Adrenal gland (tissue), 5 donors: ENCODE measurements at regions not wholly inside any gene's neighbourhood (a gene's known extent, or its start where the extent isn't known, plus 50 kb on each side); places are given as distances from the start of the nearest gene placed in this dataset.

Source experiments
- CTCF ChIP-seq, 6 experiments: fragments of 450-650 bp in 4 of 6; fragments of 200-600 bp in 2 of 6; sonication (generic) in 1 of 6; IDR thresholded peaks; 1 replicate in 5 of 6; 2 replicates in 1 of 6; pipeline versions ENCODE4 v1.5.1 to v1.8.0; 2016 to 2021; ENCODE audit warnings: antibody characterized with exemption in 6 of 6, mild to moderate bottlenecking in 2 of 6, moderate library complexity in 1 of 6
- POLR2A ChIP-seq, 2 donors: fragments of 450-650 bp; IDR thresholded peaks; one replicate each; pipeline ENCODE4 v1.6.1; 2017; ENCODE audit warnings: antibody characterized with exemption in 2 of 2, mild to moderate bottlenecking in 2 of 2, moderate library complexity in 1 of 2
- donor health status: DM: no; HTN: no; CAD: no.

GRCh38 chr3:106083854-106084253, 215.0 kb upstream of the CBLB start:
- TF ChIP-seq CTCF (IDR thresholded peaks at IDR 0.05) = no peak
- TF ChIP-seq POLR2A (IDR thresholded peaks at IDR 0.05) = no peak
